Keratinocyte (primary cell): ENCODE measurements at regions not wholly inside any gene's neighbourhood (a gene's known extent, or its start where the extent isn't known, plus 50 kb on each side); places are given as distances from the start of the nearest gene placed in this dataset.

Experiments
- DNase-seq: peaks from one replicate; pipeline ENCODE4 v3.0.0-alpha.2; 2011; ENCODE audit warnings: low read depth, missing footprints, low spot score
- FAIRE-seq: peaks from 2 replicates; lab custom pipeline; 2011; peaks lifted over from hg19 to GRCh38; lab: Jason Lieb, UNC
- H2AFZ ChIP-seq: 2 replicates; pipeline ENCODE4 v1.6.0; 2012; ENCODE audit warnings: low read length, control low read depth, inconsistent platforms; ENCODE audit not compliant: control insufficient read depth
- H3K27ac ChIP-seq: 2 replicates; pipeline ENCODE4 v1.5.1; 2011; ENCODE audit warnings: low read length; ENCODE audit not compliant: control insufficient read depth, insufficient read depth
- H3K27me3 ChIP-seq: 3 replicates; pipeline ENCODE4 v1.6.0; 2011; ENCODE audit warnings: low read length; ENCODE audit not compliant: control insufficient read depth, insufficient read depth; ENCODE audit errors: extremely low read depth
- H3K36me3 ChIP-seq, 2 experiments: 2 replicates in 1 of 2; 3 replicates in 1 of 2; pipeline ENCODE4 v1.5.1; 2011; ENCODE audit warnings: low read length in 2 of 2, mild to moderate bottlenecking in 1 of 2; ENCODE audit not compliant: control insufficient read depth in 2 of 2, insufficient read depth in 2 of 2; ENCODE audit errors: extremely low read depth in 1 of 2
- H3K4me1 ChIP-seq: 3 replicates; pipeline ENCODE4 v1.5.1; 2011; ENCODE audit warnings: low read length; ENCODE audit not compliant: control insufficient read depth, insufficient read depth; ENCODE audit errors: extremely low read depth
- H3K4me2 ChIP-seq: 3 replicates; pipeline ENCODE4 v1.6.0; 2011; ENCODE audit warnings: low read depth, low read length; ENCODE audit not compliant: control insufficient read depth, insufficient read depth; ENCODE audit errors: extremely low read depth
- H3K4me3 ChIP-seq, 3 experiments: fragments of 200-600 bp in 1 of 3; sonication (generic) in 1 of 3; 2 replicates in 2 of 3; 3 replicates in 1 of 3; pipeline ENCODE4 v1.5.1; 2011 to 2016; ENCODE audit warnings: low read length in 3 of 3, mild to moderate bottlenecking in 3 of 3, control low read depth in 2 of 3, inconsistent platforms in 1 of 3, low read depth in 1 of 3, mixed read lengths in 1 of 3, mixed run types in 1 of 3, moderate library complexity in 1 of 3; ENCODE audit not compliant: control insufficient read depth in 2 of 3, insufficient read depth in 2 of 3; ENCODE audit errors: extremely low read depth in 1 of 3
- H3K79me2 ChIP-seq: 2 replicates; pipeline ENCODE4 v1.6.0; 2012; ENCODE audit warnings: low read length; ENCODE audit not compliant: control insufficient read depth, insufficient read depth
- H3K9ac ChIP-seq: 3 replicates; pipeline ENCODE4 v1.6.0; 2011; ENCODE audit warnings: low read length; ENCODE audit not compliant: control insufficient read depth, insufficient read depth; ENCODE audit errors: extremely low read depth
- H3K9me1 ChIP-seq: 3 replicates; pipeline ENCODE4 v1.6.0; 2011; ENCODE audit warnings: low read length; ENCODE audit not compliant: control insufficient read depth, insufficient read depth; ENCODE audit errors: extremely low read depth
- H3K9me3 ChIP-seq: 2 replicates; pipeline ENCODE4 v1.5.1; 2012; ENCODE audit warnings: low read depth, low read length; ENCODE audit not compliant: control insufficient read depth
- H4K20me1 ChIP-seq: 3 replicates; pipeline ENCODE4 v1.6.0; 2011; ENCODE audit warnings: low read length; ENCODE audit not compliant: control insufficient read depth, insufficient read depth; ENCODE audit errors: extremely low read depth
- CTCF ChIP-seq, 3 experiments: IDR thresholded peaks in 1 of 3; conservative IDR thresholded peaks in 1 of 3; optimal IDR thresholded peaks in 1 of 3; 2 replicates in 2 of 3; 3 replicates in 1 of 3; pipeline versions ENCODE3 to v1.5.1; 2011; ENCODE audit warnings: low read length in 3 of 3, mild to moderate bottlenecking in 3 of 3, moderate library complexity in 2 of 3, control low read depth in 1 of 3, inconsistent platforms in 1 of 3; ENCODE audit not compliant: insufficient read depth in 2 of 3; ENCODE audit errors: extremely low read depth in 1 of 3
- EZH2 ChIP-seq: IDR thresholded peaks from one replicate; pipeline ENCODE4 v1.6.1; 2012; ENCODE audit warnings: inconsistent platforms, mild to moderate bottlenecking, low read length, moderate library complexity
- dilution Hi-C: fragments of 300-500 bp; cut with MboI; formaldehyde crosslinking; loops from one replicate; pipeline ENCODE4 v1.7.0; 2020; ENCODE audit warnings: low sequenced_read_pairs; ENCODE audit not compliant: extremely low pct_ligation_motif_present

- H3K27me3 ChIP-seq = no peaks in the 10 kb centered on the region
- TF ChIP-seq EZH2 (no peak), CTCF (optimal IDR thresholded peaks at IDR 0.05 in 1 of 3, IDR thresholded peaks at IDR 0.05 in 1 of 3, conservative IDR thresholded peaks at IDR 0.05 in 1 of 3; ENCODE audit: extremely low read depth in 1 of 3, insufficient read depth in 2 of 3, low read length in 3 of 3) (no peak)
- H3K4me3 ChIP-seq = no peak overlapping the region
- FAIRE-seq (no peak), DNase-seq (no peak)
- H3K79me2 ChIP-seq = no peaks in the 10 kb centered on the region
- dilution Hi-C loops = no loop called here
- H3K9ac ChIP-seq = no peak overlapping the region
- H3K4me2 ChIP-seq = no peak overlapping the region
- H4K20me1 ChIP-seq = no peaks in the 10 kb centered on the region
- no peak overlapping the region for H2AFZ ChIP-seq
- no peaks in the 10 kb centered on the region for H3K9me3 ChIP-seq
- H3K4me1 ChIP-seq = peaks cover 43% of the 10 kb centered on the region
- H3K36me3 ChIP-seq = no peaks in the 10 kb centered on the region
- no peak overlapping the region for H3K27ac ChIP-seq
- no peaks in the 10 kb centered on the region for H3K9me1 ChIP-seq
Observed at GRCh38 chr6:6823030-6823429, 234.5 kb downstream of the LY86 start.

GRCh38 chr6:6823568-6824224, 235.2 kb downstream of the LY86 start:
- Histone ChIP-seq H3K79me2 (no peaks in the 10 kb centered on the region), H3K27ac (no peak overlapping the region), H3K4me1 (peaks cover 43% of the 10 kb centered on the region), H3K4me2 (no peak overlapping the region), H3K27me3 (no peaks in the 10 kb centered on the region), H3K4me3 (no peak overlapping the region), H3K9me1 (no peaks in the 10 kb centered on the region), H3K9me3 (no peaks in the 10 kb centered on the region), H2AFZ (no peak overlapping the region), H3K36me3 (no peaks in the 10 kb centered on the region), H4K20me1 (no peaks in the 10 kb centered on the region), H3K9ac (no peak overlapping the region)
- TF ChIP-seq CTCF (optimal IDR thresholded peaks at IDR 0.05 in 1 of 3, IDR thresholded peaks at IDR 0.05 in 1 of 3, conservative IDR thresholded peaks at IDR 0.05 in 1 of 3; ENCODE audit: extremely low read depth in 1 of 3, insufficient read depth in 2 of 3, low read length in 3 of 3) (no peak), EZH2 (no peak)
- DNase-seq (no peak), FAIRE-seq (no peak)
- dilution Hi-C loops = no loop called here
